GM12891 (cell line): ENCODE measurements at regions not wholly inside any gene's neighbourhood (a gene's known extent, or its start where the extent isn't known, plus 50 kb on each side); places are given as distances from the start of the nearest gene placed in this dataset.

ENCODE experiments used
- POLR2A ChIP-seq: IDR thresholded peaks from 2 replicates; pipeline ENCODE4 v1.6.1; 2011; ENCODE audit warnings: low read depth, low read length, control low read depth
- POLR2AphosphoS5 ChIP-seq: IDR thresholded peaks from 2 replicates; pipeline ENCODE4 v1.6.1; 2011; ENCODE audit warnings: low read depth, low read length, control low read depth

- TF ChIP-seq POLR2A: no peak
- TF ChIP-seq POLR2AphosphoS5: no peak
These were observed 151.2 kb downstream of the COX18 start for GRCh38 chr4:72918362-72918761.
